ENCODE measurements at regions not wholly inside any gene's neighbourhood (a gene's known extent, or its start where the extent isn't known, plus 50 kb on each side); places are given as distances from the start of the nearest gene placed in this dataset.

DNA sequence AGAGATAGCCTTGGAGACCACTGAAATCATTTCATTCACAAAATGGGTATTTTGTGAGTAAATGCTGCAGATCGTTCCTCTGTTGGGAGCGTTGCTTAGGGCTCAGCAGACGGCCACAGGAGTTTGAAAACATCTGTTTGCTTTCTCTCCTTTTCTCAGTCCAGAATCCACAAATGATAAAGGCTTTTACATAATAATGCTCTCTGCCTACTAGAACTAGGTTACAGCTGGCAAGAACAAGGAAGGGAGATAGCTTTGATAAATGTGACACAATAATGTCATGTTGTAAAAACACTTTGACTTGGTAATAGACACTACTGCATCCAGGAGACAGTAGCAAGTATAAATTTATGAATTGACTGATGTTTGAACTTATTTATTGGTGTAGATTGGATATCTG, 1072.4 kb upstream of the CDH6 start:
- Histone ChIP-seq H3K79me2 (ENCODE audit: insufficient read depth, low read depth, low read length) (no peaks in the 10 kb centered on the region), H3K9me3 (ENCODE audit: low read length) (no peaks in the 10 kb centered on the region), H3K4me2 (ENCODE audit: low read length) (no peak overlapping the region), H2AFZ (ENCODE audit: low read length) (no peak overlapping the region), H3K36me3 (ENCODE audit: insufficient read depth, low read length) (no peaks in the 10 kb centered on the region), H4K20me1 (ENCODE audit: insufficient read depth, low read length) (no peaks in the 10 kb centered on the region), H3K27ac (ENCODE audit: low read depth, low read length, poor library complexity, severe bottlenecking) (no peak overlapping the region), H3K4me1 (ENCODE audit: insufficient read depth, low read length, poor library complexity, severe bottlenecking) (no peaks in the 10 kb centered on the region), H3K9me2 (ENCODE audit: insufficient read depth, low read length) (no peaks in the 10 kb centered on the region), H3K4me3 (ENCODE audit: low read depth, low read length, poor library complexity, severe bottlenecking) (no peak overlapping the region)
- ChIA-PET POLR2A (no interaction called here), CTCF (ENCODE audit: unreplicated experiment) (no interaction called here)
- intact Hi-C loops (cut with micrococcal nuclease; ENCODE audit: unreplicated experiment) = no loop called here
- no peak for DNase-seq (ENCODE audit: low spot score)
- TF ChIP-seq, protein P1, sequence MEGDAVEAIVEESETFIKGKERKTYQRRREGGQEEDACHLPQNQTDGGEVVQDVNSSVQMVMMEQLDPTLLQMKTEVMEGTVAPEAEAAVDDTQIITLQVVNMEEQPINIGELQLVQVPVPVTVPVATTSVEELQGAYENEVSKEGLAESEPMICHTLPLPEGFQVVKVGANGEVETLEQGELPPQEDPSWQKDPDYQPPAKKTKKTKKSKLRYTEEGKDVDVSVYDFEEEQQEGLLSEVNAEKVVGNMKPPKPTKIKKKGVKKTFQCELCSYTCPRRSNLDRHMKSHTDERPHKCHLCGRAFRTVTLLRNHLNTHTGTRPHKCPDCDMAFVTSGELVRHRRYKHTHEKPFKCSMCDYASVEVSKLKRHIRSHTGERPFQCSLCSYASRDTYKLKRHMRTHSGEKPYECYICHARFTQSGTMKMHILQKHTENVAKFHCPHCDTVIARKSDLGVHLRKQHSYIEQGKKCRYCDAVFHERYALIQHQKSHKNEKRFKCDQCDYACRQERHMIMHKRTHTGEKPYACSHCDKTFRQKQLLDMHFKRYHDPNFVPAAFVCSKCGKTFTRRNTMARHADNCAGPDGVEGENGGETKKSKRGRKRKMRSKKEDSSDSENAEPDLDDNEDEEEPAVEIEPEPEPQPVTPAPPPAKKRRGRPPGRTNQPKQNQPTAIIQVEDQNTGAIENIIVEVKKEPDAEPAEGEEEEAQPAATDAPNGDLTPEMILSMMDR (conservative IDR thresholded peaks at IDR 0.05; ENCODE audit: low read length) = no peak
- TF ChIP-seq EZH2phosphoT487 (IDR thresholded peaks at IDR 0.05; ENCODE audit: borderline replicate concordance, low read depth, low read length) = no peak
- BruUV-seq (replicated peaks) = no TSS peak

DNA sequence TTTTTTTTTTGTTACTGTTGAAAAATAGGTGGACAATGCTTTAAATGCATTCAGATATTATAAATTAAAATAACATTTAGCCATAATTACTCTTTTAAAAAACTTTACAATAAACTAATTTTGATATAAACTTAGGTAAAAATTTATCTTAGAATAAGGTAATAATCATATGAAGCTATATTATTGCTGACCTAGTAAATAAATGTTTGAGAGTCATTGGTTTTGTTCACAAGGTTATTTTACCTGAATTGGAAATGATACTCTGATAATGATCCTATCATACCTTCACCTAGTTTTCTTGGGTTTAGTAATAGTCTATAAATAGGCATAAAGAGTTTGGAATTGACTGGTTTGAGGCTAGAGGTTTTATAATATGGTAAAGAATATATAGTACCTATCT, 1076.4 kb upstream of the CDH6 start:
- CTCF ChIA-PET (ENCODE audit: unreplicated experiment) = no interaction called here
- no peaks in the 10 kb centered on the region for H3K9me3 ChIP-seq (ENCODE audit: low read length)
- H3K9me2 ChIP-seq (ENCODE audit: insufficient read depth, low read length) = no peaks in the 10 kb centered on the region
- no peaks in the 10 kb centered on the region for H3K4me1 ChIP-seq (ENCODE audit: insufficient read depth, low read length, poor library complexity, severe bottlenecking)
- POLR2A ChIA-PET = no interaction called here
- no TSS peak for BruUV-seq (replicated peaks)
- no peak overlapping the region for H2AFZ ChIP-seq (ENCODE audit: low read length)
- DNase-seq (ENCODE audit: low spot score) = no peak
- no peak overlapping the region for H3K4me2 ChIP-seq (ENCODE audit: low read length)
- H3K79me2 ChIP-seq (ENCODE audit: insufficient read depth, low read depth, low read length) = no peaks in the 10 kb centered on the region
- H3K4me3 ChIP-seq (ENCODE audit: low read depth, low read length, poor library complexity, severe bottlenecking) = no peak overlapping the region
- TF ChIP-seq, protein P1 (conservative IDR thresholded peaks at IDR 0.05; ENCODE audit: low read length) = no peak
- TF ChIP-seq EZH2phosphoT487 (IDR thresholded peaks at IDR 0.05; ENCODE audit: borderline replicate concordance, low read depth, low read length) = no peak
- no peak overlapping the region for H3K27ac ChIP-seq (ENCODE audit: low read depth, low read length, poor library complexity, severe bottlenecking)
- intact Hi-C loops (cut with micrococcal nuclease; ENCODE audit: unreplicated experiment) = no loop called here
- H4K20me1 ChIP-seq (ENCODE audit: insufficient read depth, low read length) = no peaks in the 10 kb centered on the region
- no peaks in the 10 kb centered on the region for H3K36me3 ChIP-seq (ENCODE audit: insufficient read depth, low read length)

DNA sequence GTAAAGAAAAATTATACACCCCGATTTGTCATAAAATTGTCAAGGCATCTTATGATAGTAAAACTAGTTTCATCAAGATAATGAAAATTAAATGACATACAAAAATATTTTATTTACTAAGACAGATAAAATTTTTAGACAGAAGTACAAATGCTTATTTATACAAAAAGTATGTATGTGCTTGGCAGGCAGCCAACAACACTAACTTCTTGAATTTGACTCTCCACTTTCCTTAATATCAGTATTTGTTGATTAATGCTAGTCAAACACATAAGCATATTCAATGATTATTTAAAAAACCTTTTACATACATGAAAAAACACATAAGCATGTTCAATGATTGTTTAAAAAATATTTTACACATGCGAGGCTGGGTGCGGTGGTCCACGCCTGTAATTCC, 1079.9 kb upstream of the CDH6 start:
- H3K9me3 ChIP-seq (ENCODE audit: low read length) = no peaks in the 10 kb centered on the region
- H2AFZ ChIP-seq (ENCODE audit: low read length) = no peak overlapping the region
- no peak overlapping the region for H3K27ac ChIP-seq (ENCODE audit: low read depth, low read length, poor library complexity, severe bottlenecking)
- no peaks in the 10 kb centered on the region for H3K36me3 ChIP-seq (ENCODE audit: insufficient read depth, low read length)
- no peaks in the 10 kb centered on the region for H3K4me1 ChIP-seq (ENCODE audit: insufficient read depth, low read length, poor library complexity, severe bottlenecking)
- no peak overlapping the region for H3K4me2 ChIP-seq (ENCODE audit: low read length)
- no peaks in the 10 kb centered on the region for H3K79me2 ChIP-seq (ENCODE audit: insufficient read depth, low read depth, low read length)
- POLR2A ChIA-PET = no interaction called here
- BruUV-seq (replicated peaks) = no TSS peak
- CTCF ChIA-PET (ENCODE audit: unreplicated experiment) = no interaction called here
- intact Hi-C loops (cut with micrococcal nuclease; ENCODE audit: unreplicated experiment) = no loop called here
- DNase-seq (ENCODE audit: low spot score) = no peak
- H3K9me2 ChIP-seq (ENCODE audit: insufficient read depth, low read length) = no peaks in the 10 kb centered on the region
- TF ChIP-seq EZH2phosphoT487 (IDR thresholded peaks at IDR 0.05; ENCODE audit: borderline replicate concordance, low read depth, low read length) = no peak
- TF ChIP-seq, protein P1 (conservative IDR thresholded peaks at IDR 0.05; ENCODE audit: low read length) = no peak
- H4K20me1 ChIP-seq (ENCODE audit: insufficient read depth, low read length) = no peaks in the 10 kb centered on the region
- H3K4me3 ChIP-seq (ENCODE audit: low read depth, low read length, poor library complexity, severe bottlenecking) = no peak overlapping the region

All from OCI-LY7 (cell line).